GOT3 (cell line): ENCODE measurements at regions not wholly inside any gene's neighbourhood (a gene's known extent, or its start where the extent isn't known, plus 50 kb on each side); places are given as distances from the start of the nearest gene placed in this dataset.
A peak's percentile ranks its signal among the peaks of the same experiment; 100 is the strongest.
"Not testable (repeated sequence)": the region's sequence is repeated elsewhere in the genome, so short reads cannot be mapped to it uniquely, and the experiment has no call there.

Experiments used
- DNase-seq: peaks from one replicate; lab custom pipeline; 2025; ENCODE audit warnings: mixed read lengths; lab: John Stamatoyannopoulos, UW

DNA sequence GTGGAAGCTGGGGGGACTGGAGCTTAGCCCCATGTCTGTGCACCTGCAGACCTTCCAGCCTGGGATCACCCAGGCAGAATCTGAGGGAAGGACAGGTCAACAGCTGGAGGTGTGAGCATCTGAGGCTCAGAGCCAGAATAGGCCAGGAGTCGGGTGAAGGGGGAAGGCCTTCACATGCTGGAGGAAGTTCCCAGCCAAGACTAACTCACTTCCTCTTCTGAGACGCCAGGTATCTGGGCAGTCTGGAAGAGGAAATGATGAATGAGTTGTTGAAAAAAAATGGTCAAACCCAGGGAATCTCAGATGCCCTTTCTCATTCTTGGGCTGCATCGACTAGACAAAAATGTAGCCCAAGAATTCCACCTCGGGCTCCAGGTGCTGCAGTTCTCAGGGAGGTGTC lies 73.6 kb upstream of the TIAM2 start:
- no peak for DNase-seq

- no peak for DNase-seq
Observed at GRCh38 chr6:154923199-154923869, 71.8 kb upstream of the TIAM2 start.

GRCh38 chr6:154925130-154925529 lies 70.0 kb upstream of the TIAM2 start:
- no peak for DNase-seq

GRCh38 chr6:154926366-154926765 lies 68.7 kb upstream of the TIAM2 start:
- DNase-seq: no peak

GRCh38 chr6:154928325-154928922 lies 66.7 kb upstream of the TIAM2 start:
- DNase-seq: peak; percentile 7

DNA sequence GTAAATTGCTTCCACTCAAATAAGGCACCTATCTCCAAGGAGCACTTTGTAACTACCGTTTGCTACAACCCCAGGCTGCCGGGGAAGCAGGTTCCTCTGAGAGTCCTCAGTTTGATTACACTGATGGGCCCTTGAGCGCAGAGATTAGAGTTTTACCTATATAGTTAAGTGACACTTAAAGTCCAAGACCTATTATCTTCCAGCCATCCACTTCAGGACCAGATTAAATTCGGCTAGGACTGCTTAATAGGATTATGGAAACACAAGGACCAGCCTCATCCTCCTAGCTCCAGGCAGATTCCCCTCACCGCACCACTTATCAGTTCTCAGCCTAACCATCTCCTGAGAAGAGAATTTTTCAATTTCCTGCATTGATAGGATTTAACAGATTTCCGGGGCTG lies 64.7 kb upstream of the TIAM2 start:
- no peak for DNase-seq

- DNase-seq: no peak
Observed at GRCh38 chr6:154931711-154932424, 63.2 kb upstream of the TIAM2 start.

DNA sequence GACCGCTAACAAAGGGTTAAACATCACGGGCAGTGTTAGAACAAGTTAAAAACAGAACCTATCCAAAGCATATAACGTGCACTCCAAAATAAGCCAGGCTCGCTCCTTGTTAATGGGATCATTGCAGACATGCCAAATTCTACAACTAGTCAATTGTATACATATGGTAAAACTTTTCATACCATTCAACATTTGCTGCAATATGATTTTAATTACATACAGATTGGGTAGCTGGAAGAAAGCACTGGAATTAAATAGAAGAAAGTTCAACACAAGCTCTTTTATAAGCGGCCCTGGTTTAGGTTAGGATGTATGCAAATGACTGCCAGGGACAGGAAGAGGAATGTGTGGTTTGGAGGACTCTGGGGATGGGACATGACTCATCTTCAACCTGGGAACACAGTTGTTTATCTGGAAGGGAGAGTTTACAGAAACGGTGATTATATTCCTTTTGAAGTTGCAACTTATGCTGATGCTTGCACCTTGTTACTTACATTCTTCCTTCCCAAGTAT lies 62.5 kb upstream of the TIAM2 start:
- DNase-seq: no peak

DNA sequence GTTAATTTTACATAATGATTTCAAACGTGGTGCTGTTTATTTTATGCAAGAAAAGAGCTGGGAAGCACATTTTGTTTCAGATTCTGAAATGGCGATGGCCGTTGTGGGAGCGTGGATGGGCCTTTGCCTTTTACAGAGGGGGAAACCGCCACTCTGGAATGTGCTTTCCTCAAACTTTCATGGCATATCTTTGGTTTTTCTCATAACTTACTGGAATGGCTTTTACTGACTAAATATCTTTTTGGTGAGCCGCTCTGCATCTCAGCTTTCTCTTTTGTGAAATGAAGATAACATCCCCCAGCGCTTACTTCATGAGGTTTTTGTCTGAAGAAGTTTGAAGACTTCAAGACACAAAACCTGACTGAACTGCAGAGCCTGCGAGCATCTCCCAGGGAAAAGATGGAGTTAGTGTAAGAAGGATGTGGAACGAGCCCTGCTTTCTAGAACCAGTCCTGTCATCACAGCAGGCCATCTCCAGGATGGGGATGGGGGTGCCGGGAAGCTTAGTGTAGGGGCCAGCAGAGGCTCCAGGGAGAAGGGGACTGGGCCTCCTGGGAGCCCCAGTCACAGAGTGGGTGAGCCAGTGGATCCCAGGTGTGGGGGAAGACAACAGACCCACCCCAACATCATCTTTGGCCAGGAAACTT lies 61.8 kb upstream of the TIAM2 start:
- no peak for DNase-seq

- DNase-seq: no peak
Observed at GRCh38 chr6:154937306-154938220, 57.6 kb upstream of the TIAM2 start.

GRCh38 chr6:154938221-154938580 lies 56.9 kb upstream of the TIAM2 start:
- DNase-seq: no peak

DNA sequence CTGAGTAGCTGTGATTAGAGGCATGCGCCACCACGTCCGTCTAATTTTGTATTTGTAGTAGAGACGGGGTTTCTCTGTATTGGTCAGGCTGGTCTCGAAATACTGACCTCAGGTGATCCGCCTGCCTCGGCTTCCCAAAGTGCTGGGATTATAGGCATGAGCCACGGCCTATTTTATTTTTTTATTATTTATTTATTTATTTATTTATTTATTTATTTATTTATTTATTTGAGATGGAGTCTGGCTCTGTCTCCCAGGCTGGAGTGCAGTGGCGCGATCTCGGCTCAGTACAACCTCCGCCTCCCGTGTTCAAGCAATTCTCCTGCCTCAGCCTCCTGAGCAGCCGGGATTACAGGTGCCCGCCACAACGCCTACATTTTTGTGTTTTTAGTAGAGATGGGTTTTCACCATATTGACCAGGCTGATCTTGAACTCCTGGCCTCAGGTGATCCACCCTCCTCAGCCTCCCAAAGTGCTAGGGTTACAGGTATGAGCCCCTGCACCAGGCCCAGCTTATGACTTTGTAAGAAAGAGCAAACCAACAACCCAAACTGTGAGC lies 56.3 kb upstream of the TIAM2 start:
- not testable (repeated sequence) for DNase-seq

- no peak for DNase-seq
Observed at GRCh38 chr6:154942770-154943169, 52.3 kb upstream of the TIAM2 start.

DNA sequence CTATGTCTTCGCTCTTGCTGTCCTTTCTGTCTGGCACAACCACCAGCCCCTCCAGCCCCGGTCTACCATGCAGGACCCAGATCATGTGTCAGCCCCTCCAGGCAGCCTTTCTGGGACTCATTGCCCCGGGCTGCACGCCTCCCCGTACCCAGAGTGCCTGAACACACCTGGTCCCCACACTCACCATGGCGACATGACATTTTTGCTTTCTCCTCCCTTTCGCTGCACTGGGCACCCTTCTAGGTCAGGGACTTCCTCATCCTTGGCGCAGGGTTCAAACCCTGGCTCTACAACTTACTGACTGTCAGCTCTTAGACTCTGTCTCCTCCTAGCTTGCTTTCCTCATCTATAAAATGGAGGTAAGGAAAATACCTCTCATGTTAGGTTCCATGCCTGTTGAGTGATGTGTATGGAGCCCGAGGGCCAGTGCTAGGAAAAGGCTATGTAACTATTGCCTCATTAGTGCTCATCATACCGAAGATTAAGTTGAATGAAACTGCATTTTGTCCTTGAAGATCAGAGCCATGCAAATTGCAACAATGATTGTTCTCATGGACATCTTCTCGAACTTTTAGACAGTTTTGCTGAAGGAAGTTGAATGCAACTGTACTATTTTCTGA lies 49.7 kb upstream of the TIAM2 start:
- DNase-seq: no peak
